GM23338 (cell line): ENCODE measurements at regions not wholly inside any gene's neighbourhood (a gene's known extent, or its start where the extent isn't known, plus 50 kb on each side); places are given as distances from the start of the nearest gene placed in this dataset.
A peak's percentile ranks its signal among the peaks of the same experiment; 100 is the strongest.

ENCODE experiments used
- ATAC-seq: fragments of 200-7000 bp; cut with Tn5 transposase; 3 replicates; pipeline ENCODE4 v1.9.1; 2020
- DNase-seq: peaks from one replicate; pipeline ENCODE4 v3.0.0-alpha.2; 2015; ENCODE audit warnings: low spot score
- H2AFZ ChIP-seq: fragments of 200-600 bp; sonication (generic); 2 replicates; pipeline ENCODE4 v1.8.0; 2016; ENCODE audit warnings: antibody characterized with exemption, mild to moderate bottlenecking, moderate library complexity
- H3F3A ChIP-seq: fragments of 200-600 bp; sonication (generic); replicated peaks from 2 replicates; pipeline ENCODE4 v1.8.0; 2017; ENCODE audit warnings: antibody characterized with exemption, mixed run types, low read depth
- H3K27ac ChIP-seq: fragments of 200-600 bp; sonication (generic); 2 replicates; pipeline ENCODE4 v1.6.1; 2016; ENCODE audit warnings: low read depth
- H3K27me3 ChIP-seq: fragments of 200-600 bp; sonication (generic); 2 replicates; pipeline ENCODE4 v1.8.0; 2016; ENCODE audit warnings: mild to moderate bottlenecking, mixed run types, moderate library complexity; ENCODE audit not compliant: insufficient read depth
- H3K36me3 ChIP-seq: fragments of 200-600 bp; sonication (generic); 2 replicates; pipeline ENCODE4 v1.8.0; 2016; ENCODE audit warnings: mild to moderate bottlenecking; ENCODE audit not compliant: insufficient read depth
- H3K4me1 ChIP-seq: fragments of 200-600 bp; sonication (generic); 2 replicates; pipeline ENCODE4 v1.8.0; 2016; ENCODE audit warnings: mild to moderate bottlenecking, moderate library complexity; ENCODE audit not compliant: insufficient read depth
- H3K4me2 ChIP-seq: fragments of 200-600 bp; sonication (generic); 2 replicates; pipeline ENCODE4 v1.7.1; 2017; ENCODE audit warnings: mixed run types
- H3K4me3 ChIP-seq: fragments of 200-600 bp; sonication (generic); 2 replicates; pipeline ENCODE4 v1.6.1; 2016; ENCODE audit warnings: mixed run types
- H3K79me2 ChIP-seq: fragments of 200-600 bp; sonication (generic); replicated peaks from 2 replicates; pipeline ENCODE4 v1.8.0; 2017; ENCODE audit warnings: mild to moderate bottlenecking; ENCODE audit not compliant: insufficient read depth
- H3K9me2 ChIP-seq: fragments of 200-600 bp; sonication (generic); 2 replicates; pipeline ENCODE4 v1.8.0; 2017; ENCODE audit not compliant: insufficient read depth
- H4K20me1 ChIP-seq: fragments of 200-600 bp; sonication (generic); replicated peaks from 2 replicates; pipeline ENCODE4 v1.8.0; 2017; ENCODE audit warnings: mild to moderate bottlenecking; ENCODE audit not compliant: insufficient read depth
- H3K27ac Mint-ChIP-seq: 2 replicates; pipeline ENCODE4 v1.8.0; 2020; ENCODE audit warnings: inconsistent platforms, mild to moderate bottlenecking, moderate library complexity, mixed read lengths
- H3K27me3 Mint-ChIP-seq: 3 replicates; pipeline ENCODE4 v1.8.0; 2022; ENCODE audit warnings: low read depth, mild to moderate bottlenecking, moderate library complexity, mixed read lengths, inconsistent platforms; ENCODE audit not compliant: insufficient read depth, poor library complexity
- H3K36me3 Mint-ChIP-seq: 3 replicates; pipeline ENCODE4 v1.8.0; 2021; ENCODE audit warnings: low read depth, mild to moderate bottlenecking, inconsistent platforms, moderate library complexity, mixed read lengths
- H3K4me1 Mint-ChIP-seq: 3 replicates; pipeline ENCODE4 v1.8.0; 2020; ENCODE audit warnings: mild to moderate bottlenecking, inconsistent platforms, mixed read lengths
- H3K4me3 Mint-ChIP-seq: 3 replicates; pipeline ENCODE4 v1.8.0; 2021; ENCODE audit warnings: moderate library complexity, mild to moderate bottlenecking, inconsistent platforms, mixed read lengths
- H3K9me3 Mint-ChIP-seq: 3 replicates; pipeline ENCODE4 v1.8.0; 2020; ENCODE audit warnings: moderate library complexity, mild to moderate bottlenecking, inconsistent platforms, mixed read lengths
- EZH2 ChIP-seq: fragments of 200-600 bp; sonication (generic); IDR thresholded peaks from one replicate; pipeline ENCODE4 v1.8.0; 2017; ENCODE audit warnings: antibody characterized with exemption, mild to moderate bottlenecking, low read depth; ENCODE audit not compliant: unreplicated experiment
- EZH2phosphoT487 ChIP-seq: fragments of 200-600 bp; sonication (generic); IDR thresholded peaks from one replicate; pipeline ENCODE4 v1.8.1; 2018; ENCODE audit warnings: antibody characterized with exemption; ENCODE audit not compliant: unreplicated experiment
- JUNB ChIP-seq: IDR thresholded peaks from one replicate; pipeline ENCODE4 v1.6.1; 2016; ENCODE audit warnings: antibody characterized with exemption; ENCODE audit not compliant: unreplicated experiment
- NANOG ChIP-seq: IDR thresholded peaks from 2 replicates; pipeline ENCODE4 v1.6.1; 2016; ENCODE audit warnings: antibody characterized with exemption, borderline replicate concordance
- REST ChIP-seq: IDR thresholded peaks from one replicate; pipeline ENCODE4 v1.6.1; 2018; ENCODE audit warnings: antibody characterized with exemption; ENCODE audit not compliant: unreplicated experiment
- ZNF114 ChIP-seq: fragments of 250-450 bp; sonication (Bioruptor Pico); IDR thresholded peaks from 2 replicates; pipeline ENCODE4 v1.5.0; 2020; ENCODE audit warnings: mild to moderate bottlenecking, moderate library complexity
- ZNF462 ChIP-seq: fragments of 250-450 bp; sonication (Bioruptor Pico); IDR thresholded peaks from 2 replicates; pipeline ENCODE4 v1.5.0; 2020; ENCODE audit warnings: mild to moderate bottlenecking, moderate library complexity

DNA sequence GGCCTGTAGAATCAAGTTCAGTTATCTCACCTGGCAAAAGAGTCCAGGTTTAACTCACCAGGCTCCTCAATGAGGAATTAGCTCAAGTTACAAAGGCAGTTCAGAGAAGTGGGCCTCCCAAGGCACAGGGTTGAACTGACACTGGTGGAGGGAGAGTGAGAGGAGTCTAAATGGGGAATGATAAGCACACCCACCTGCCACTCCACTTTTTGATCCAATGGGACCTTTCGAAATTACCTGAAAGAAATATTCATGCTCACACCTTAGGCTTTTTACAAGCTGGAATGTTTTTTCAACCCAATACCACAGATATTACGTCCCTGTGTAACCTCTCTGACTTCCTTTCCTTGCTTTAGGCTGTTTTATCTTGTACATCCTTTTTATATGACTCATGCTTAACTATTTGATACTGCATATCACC, 642.7 kb upstream of the TENM4 start:
- H3K4me2 ChIP-seq = no peak overlapping the region

More for the DNA sequence above, 642.7 kb upstream of the TENM4 start:
- no peaks in the 10 kb centered on the region for H3K27me3 ChIP-seq
- no peak overlapping the region for H3K27ac Mint-ChIP-seq
- H4K20me1 ChIP-seq = no peaks in the 10 kb centered on the region
- H3K9me3 Mint-ChIP-seq = no peaks in the 10 kb centered on the region
- H3K27ac ChIP-seq = no peak overlapping the region
- no peaks in the 10 kb centered on the region for H3K27me3 Mint-ChIP-seq
- no peaks in the 10 kb centered on the region for H3K79me2 ChIP-seq
- H3K36me3 Mint-ChIP-seq = no peaks in the 10 kb centered on the region
- no peak overlapping the region for H3K4me3 ChIP-seq
- peaks cover 6% of the 10 kb centered on the region; the same call in 2 of the 3 replicates for H3K4me1 Mint-ChIP-seq
- no peak overlapping the region for H2AFZ ChIP-seq
- ATAC-seq = peak; percentile 55
- H3K9me2 ChIP-seq = no peaks in the 10 kb centered on the region
- no peaks in the 10 kb centered on the region for H3K36me3 ChIP-seq
- TF ChIP-seq REST (no peak), EZH2 (no peak), NANOG (no peak), ZNF462 (CRISPR knock-in tag) (no peak), ZNF114 (CRISPR knock-in tag) (no peak), JUNB (no peak), EZH2phosphoT487 (no peak)
- no peaks in the 10 kb centered on the region for H3F3A ChIP-seq
- H3K4me3 Mint-ChIP-seq = no peak overlapping the region
- DNase-seq = peak; percentile 7
- no peaks in the 10 kb centered on the region for H3K4me1 ChIP-seq
